Naive thymus-derived CD8-positive, alpha-beta T cell (primary cell): ENCODE measurements at regions not wholly inside any gene's neighbourhood (a gene's known extent, or its start where the extent isn't known, plus 50 kb on each side); places are given as distances from the start of the nearest gene placed in this dataset. TPM values are rescaled to one million over a fixed set of nuclear protein-coding genes. Genes with fewer than 3 reads are reported as not detected.

Experiments used
- microRNA-seq: library from miRNA; unstranded; fragments of <30 nt; microRNA quantifications from one replicate; pipeline ENCODE4 v1.2.0, GENCODE V29; 2022; ENCODE audit warnings: borderline microRNAs expressed

Small RNA genes in the stretch of these regions (microRNA-seq; reads per million reads assigned to microRNA genes)
- gene MIR4291 = not detected
